NCI-H524 treated with DMSO at 0.1 percent for 48 hours (cell line): ENCODE measurements at regions not wholly inside any gene's neighbourhood (a gene's known extent, or its start where the extent isn't known, plus 50 kb on each side); places are given as distances from the start of the nearest gene placed in this dataset.
"Not testable (repeated sequence)": the region's sequence is repeated elsewhere in the genome, so short reads cannot be mapped to it uniquely, and the experiment has no call there.

ENCODE experiments used
- DNase-seq: peaks from one replicate; lab custom pipeline; 2025; lab: John Stamatoyannopoulos, UW

DNA sequence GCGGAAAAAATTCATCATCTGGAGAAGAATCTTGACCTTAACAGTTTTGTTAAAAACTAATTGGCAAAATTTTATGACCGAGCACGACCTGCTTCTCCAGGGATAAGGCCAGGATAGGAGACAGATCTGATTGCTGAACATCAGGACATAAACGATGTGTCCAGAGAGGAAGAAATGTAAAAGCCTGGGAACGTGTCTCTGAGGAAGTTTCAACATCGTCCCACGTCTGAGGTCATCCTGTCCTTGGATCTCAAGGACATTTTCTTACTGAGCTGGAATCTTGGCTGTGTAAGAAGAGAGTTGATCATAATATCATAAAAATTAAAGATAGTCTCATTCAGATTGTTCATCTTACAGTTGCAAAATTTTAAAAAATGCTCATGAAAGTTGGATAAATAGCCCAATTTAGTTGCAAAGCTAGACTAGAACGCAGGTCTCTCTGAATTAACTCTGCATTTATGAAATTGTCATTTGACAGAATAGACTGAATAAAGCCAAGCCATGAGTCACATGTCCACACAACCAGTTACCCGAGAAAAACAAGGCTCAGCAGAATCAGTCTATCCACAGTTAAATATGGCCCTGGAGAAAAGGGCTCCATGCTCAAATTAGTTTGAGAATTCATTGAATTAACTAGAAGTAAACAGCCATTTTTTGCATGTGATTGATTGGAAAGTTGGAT, 120.0 kb upstream of the EGFR start:
- no peak for DNase-seq

- no peak for DNase-seq
Measured at GRCh38 chr7:54901840-54902239, 117.0 kb upstream of the EGFR start.

- no peak for DNase-seq
Measured at GRCh38 chr7:54904130-54904529, 114.7 kb upstream of the EGFR start.

GRCh38 chr7:54904986-54905385, 113.8 kb upstream of the EGFR start:
- DNase-seq, result no peak

GRCh38 chr7:54906963-54907362, 111.9 kb upstream of the EGFR start:
- DNase-seq, result no peak

- DNase-seq, result no peak
Measured at GRCh38 chr7:54907981-54908380, 110.8 kb upstream of the EGFR start.

DNA sequence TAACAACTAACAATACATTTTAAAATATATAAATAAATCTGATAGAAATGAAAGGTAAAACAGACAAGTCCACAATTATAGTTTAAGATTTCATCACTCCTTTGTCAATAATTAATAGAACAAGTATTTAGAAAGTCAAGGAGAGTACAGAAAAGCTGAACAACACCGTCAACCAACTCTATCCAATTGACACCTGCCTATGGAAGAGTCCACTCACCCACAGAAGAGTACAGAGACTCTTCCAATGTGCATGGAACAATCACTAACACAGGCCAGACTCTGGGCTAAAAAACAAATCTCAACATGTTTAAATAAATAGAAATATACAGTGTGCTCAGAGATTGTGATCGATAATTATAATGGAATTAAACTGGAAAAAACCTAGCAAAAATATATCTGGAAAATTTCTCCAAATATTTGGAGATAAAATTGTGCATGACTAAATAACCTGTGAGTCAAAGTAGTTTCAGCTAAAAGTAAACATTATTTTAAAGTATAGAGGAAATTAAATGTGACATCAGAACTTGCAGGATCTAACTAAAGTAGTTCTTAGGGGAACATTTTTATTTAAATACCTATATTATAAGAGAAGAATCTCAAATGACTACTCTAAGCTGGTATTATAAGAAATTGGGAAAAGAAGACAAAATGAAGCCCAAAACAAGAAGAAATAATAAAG, 109.9 kb upstream of the EGFR start:
- no peak for DNase-seq

DNA sequence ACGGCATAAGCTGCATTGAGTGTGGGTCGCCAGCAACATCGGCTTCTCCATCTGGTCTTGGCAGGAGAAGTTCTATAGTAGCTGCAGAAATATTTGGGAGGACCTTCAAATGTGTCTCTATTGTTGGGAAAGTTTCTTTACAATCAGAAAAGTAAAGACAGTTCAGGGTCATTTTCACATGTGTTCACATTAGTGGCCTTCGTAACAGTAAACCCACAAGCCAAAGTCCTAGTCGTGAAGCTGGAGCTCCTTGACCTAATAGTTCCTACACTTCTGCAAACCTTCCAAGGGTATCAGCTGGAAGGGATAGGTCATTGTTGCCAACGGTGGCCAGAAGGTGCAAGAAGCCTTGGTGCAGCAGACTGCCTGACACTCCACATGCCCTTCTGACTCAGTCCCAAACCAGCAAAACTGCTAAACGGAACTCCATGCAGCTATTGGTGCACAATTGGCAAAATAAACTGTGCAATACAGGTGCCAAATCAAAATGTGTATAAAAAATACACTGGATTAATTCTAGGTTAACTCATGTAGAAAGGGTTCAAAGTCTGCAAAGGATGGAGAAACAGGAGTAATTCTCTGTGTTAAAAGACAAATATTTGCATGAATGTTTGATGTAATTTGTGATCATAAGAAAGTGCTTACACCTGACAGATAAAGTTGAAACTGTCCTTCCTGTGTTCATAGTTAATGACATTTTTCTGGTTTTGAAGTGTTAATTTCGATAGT, 102.8 kb upstream of the EGFR start:
- DNase-seq, result no peak

DNA sequence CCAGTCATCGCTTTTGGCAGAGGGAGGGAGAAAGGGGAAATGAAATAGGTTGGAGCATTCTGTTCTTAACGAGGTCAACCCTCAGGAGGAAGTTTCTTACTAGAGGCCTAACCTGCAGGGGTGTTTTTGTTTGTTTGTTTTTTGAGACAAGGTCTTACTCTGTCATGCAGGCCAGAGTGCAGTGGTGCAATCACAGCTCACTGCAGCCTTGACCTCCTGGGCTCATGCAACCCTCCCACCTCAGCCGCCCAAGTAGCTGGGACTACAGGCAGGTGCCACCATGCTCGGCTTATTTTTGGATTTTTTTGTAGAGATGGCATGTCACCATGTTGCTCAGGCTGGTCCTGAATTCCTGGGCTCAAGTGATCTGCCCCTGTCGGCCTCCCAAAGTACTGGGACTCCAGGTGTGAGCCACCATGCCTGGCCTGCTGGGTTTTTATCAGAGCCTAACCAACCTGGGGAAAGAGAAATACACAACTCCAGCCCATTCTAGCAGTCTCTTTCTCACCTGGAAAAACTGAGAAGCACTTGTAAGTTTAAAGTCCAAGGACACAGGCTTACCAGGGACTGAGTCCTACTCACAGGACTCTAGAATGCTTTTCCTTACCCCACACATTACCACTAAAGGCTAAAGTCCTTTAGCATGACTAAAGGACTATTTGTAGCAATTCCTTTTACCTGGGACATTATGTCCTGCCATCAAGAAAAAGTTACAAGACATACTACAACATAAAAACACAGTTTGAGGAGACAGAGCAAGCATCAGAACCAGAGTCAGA, 101.0 kb upstream of the EGFR start:
- no peak for DNase-seq

- DNase-seq, result no peak
Measured at GRCh38 chr7:54921116-54921515, 97.7 kb upstream of the EGFR start.

DNA sequence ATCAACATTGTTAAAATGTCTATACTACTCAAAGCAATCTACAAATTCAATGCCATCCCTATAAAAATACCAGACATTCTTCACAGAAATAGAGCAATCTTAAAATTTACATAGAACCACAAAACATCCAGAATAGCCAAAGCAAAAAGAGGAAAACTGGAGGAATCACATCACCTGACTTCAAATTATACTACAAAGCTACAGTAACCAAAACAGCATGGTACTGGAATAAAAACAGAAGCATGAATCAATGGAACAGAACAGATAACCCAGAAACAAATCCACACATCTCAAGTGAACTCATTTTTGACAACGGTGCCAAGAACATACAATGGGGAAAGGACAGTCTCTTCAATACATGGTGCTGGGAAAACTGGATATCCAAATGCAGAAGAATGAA, 87.3 kb upstream of the EGFR start:
- no peak for DNase-seq

GRCh38 chr7:54932818-54933543, 85.8 kb upstream of the EGFR start:
- DNase-seq, result no peak

- DNase-seq, result no peak
Measured at GRCh38 chr7:54933643-54934042, 85.2 kb upstream of the EGFR start.

DNA sequence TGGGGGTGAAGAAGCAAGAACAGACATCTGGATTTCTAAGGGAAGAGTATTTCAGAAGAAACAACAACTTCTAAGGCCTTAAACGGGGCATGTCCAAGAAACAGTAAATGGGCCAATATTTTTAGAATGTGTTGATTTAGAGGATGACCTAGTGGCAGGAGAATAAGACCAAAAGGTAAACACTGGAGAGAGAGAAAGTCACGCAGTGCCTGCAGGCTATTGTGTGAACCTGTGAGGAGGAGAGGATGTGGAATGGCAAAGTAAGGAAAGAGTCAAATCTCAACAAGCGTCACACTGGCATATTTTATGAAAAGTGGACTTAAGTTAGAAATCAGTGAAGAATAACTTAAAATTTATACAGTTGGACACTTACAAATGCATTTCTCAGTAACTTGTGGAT, 78.1 kb upstream of the EGFR start:
- no peak for DNase-seq

GRCh38 chr7:54944179-54944578, 74.6 kb upstream of the EGFR start:
- no peak for DNase-seq

GRCh38 chr7:54946271-54946670, 72.5 kb upstream of the EGFR start:
- no peak for DNase-seq

- DNase-seq, result no peak
Measured at GRCh38 chr7:54946764-54947163, 72.1 kb upstream of the EGFR start.

DNA sequence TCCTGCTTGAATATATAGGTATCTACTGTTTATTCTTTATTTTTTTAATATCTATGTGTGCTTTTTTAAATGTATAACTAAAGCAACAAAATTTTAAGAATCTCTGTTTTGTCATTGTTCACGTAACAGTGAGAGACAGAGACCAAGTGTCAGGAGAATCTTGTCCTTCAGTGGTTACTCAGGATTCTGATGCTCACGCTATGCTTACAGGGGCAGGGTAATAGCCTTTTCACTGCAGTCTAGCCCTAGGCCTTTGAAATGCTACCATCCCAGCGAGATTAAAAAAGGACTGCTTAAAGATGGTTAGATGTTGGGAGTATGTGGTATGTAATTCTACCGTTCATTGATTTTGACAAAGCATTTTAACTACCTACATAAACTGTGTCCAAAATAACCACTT, 71.6 kb upstream of the EGFR start:
- DNase-seq, result no peak

- not testable (repeated sequence) for DNase-seq
Measured at GRCh38 chr7:54949514-54949913, 69.3 kb upstream of the EGFR start.

GRCh38 chr7:54955296-54955695, 63.5 kb upstream of the EGFR start:
- no peak for DNase-seq

- no peak for DNase-seq
Measured at GRCh38 chr7:54955696-54956420, 63.0 kb upstream of the EGFR start.
